Keratinocyte (primary cell): ENCODE measurements at regions not wholly inside any gene's neighbourhood (a gene's known extent, or its start where the extent isn't known, plus 50 kb on each side); places are given as distances from the start of the nearest gene placed in this dataset.
"Not testable (repeated sequence)": the region's sequence is repeated elsewhere in the genome, so short reads cannot be mapped to it uniquely, and the experiment has no call there.

ENCODE experiments used
- EZH2 ChIP-seq: IDR thresholded peaks from one replicate; pipeline ENCODE4 v1.6.1; 2012; ENCODE audit warnings: inconsistent platforms, mild to moderate bottlenecking, low read length, moderate library complexity
- TF ChIP-seq, protein P1 (sequence below), 3 experiments: IDR thresholded peaks in 1 of 3; conservative IDR thresholded peaks in 1 of 3; optimal IDR thresholded peaks in 1 of 3; 2 replicates in 2 of 3; 3 replicates in 1 of 3; pipeline versions ENCODE3 to v1.5.1; 2011; ENCODE audit warnings: low read length in 3 of 3, mild to moderate bottlenecking in 3 of 3, moderate library complexity in 2 of 3, control low read depth in 1 of 3, inconsistent platforms in 1 of 3; ENCODE audit not compliant: insufficient read depth in 2 of 3; ENCODE audit errors: extremely low read depth in 1 of 3

- TF ChIP-seq, protein P1, sequence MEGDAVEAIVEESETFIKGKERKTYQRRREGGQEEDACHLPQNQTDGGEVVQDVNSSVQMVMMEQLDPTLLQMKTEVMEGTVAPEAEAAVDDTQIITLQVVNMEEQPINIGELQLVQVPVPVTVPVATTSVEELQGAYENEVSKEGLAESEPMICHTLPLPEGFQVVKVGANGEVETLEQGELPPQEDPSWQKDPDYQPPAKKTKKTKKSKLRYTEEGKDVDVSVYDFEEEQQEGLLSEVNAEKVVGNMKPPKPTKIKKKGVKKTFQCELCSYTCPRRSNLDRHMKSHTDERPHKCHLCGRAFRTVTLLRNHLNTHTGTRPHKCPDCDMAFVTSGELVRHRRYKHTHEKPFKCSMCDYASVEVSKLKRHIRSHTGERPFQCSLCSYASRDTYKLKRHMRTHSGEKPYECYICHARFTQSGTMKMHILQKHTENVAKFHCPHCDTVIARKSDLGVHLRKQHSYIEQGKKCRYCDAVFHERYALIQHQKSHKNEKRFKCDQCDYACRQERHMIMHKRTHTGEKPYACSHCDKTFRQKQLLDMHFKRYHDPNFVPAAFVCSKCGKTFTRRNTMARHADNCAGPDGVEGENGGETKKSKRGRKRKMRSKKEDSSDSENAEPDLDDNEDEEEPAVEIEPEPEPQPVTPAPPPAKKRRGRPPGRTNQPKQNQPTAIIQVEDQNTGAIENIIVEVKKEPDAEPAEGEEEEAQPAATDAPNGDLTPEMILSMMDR (optimal IDR thresholded peaks at IDR 0.05 in 1 of 3, IDR thresholded peaks at IDR 0.05 in 1 of 3, conservative IDR thresholded peaks at IDR 0.05 in 1 of 3; ENCODE audit: extremely low read depth in 1 of 3, insufficient read depth in 2 of 3, low read length in 3 of 3), result not testable (repeated sequence)
- not testable (repeated sequence) for TF ChIP-seq EZH2
Measured at GRCh38 chr20:28603218-28603577, 2654.3 kb upstream of the DEFB115 start.
